H9 (cell line): ENCODE measurements at regions not wholly inside any gene's neighbourhood (a gene's known extent, or its start where the extent isn't known, plus 50 kb on each side); places are given as distances from the start of the nearest gene placed in this dataset.
A peak's percentile ranks its signal among the peaks of the same experiment; 100 is the strongest.

Source experiments
- DNase-seq: peaks from one replicate; pipeline ENCODE4 v3.0.0-alpha.2; 2017
- H2AFZ ChIP-seq: one replicate; pipeline ENCODE4 v1.6.1; 2013; ENCODE audit warnings: mild to moderate bottlenecking, low read length, control low read depth, moderate library complexity
- H2AK5ac ChIP-seq: 2 replicates; pipeline ENCODE4 v1.6.1; 2013; ENCODE audit warnings: low read length, control low read depth, mixed read lengths; ENCODE audit not compliant: insufficient read length
- H2BK120ac ChIP-seq: one replicate; pipeline ENCODE4 v1.6.1; 2013; ENCODE audit warnings: low read depth, mild to moderate bottlenecking, low read length, control low read depth, inconsistent platforms; ENCODE audit not compliant: poor library complexity, severe bottlenecking
- H2BK12ac ChIP-seq: 2 replicates; pipeline ENCODE4 v1.6.1; 2013; ENCODE audit warnings: low read length, control low read depth, mixed read lengths, low read depth; ENCODE audit not compliant: insufficient read length
- H2BK15ac ChIP-seq: 2 replicates; pipeline ENCODE4 v1.6.1; 2013; ENCODE audit warnings: low read depth, low read length, control low read depth
- H2BK20ac ChIP-seq: one replicate; pipeline ENCODE4 v1.6.1; 2013; ENCODE audit warnings: low read depth, mild to moderate bottlenecking, low read length, control low read depth, inconsistent platforms; ENCODE audit not compliant: poor library complexity, severe bottlenecking
- H2BK5ac ChIP-seq: 2 replicates; pipeline ENCODE4 v1.6.1; 2013; ENCODE audit warnings: low read length, control low read depth, mixed read lengths; ENCODE audit not compliant: insufficient read length
- H3K14ac ChIP-seq: 2 replicates; pipeline ENCODE4 v1.6.1; 2013; ENCODE audit warnings: low read length, control low read depth; ENCODE audit not compliant: insufficient read depth
- H3K18ac ChIP-seq: 2 replicates; pipeline ENCODE4 v1.6.1; 2013; ENCODE audit warnings: low read depth, mild to moderate bottlenecking, mixed read lengths, low read length, control low read depth; ENCODE audit not compliant: insufficient read length
- H3K23ac ChIP-seq: 2 replicates; pipeline ENCODE4 v1.6.1; 2013; ENCODE audit warnings: low read length, control low read depth, mixed read lengths, low read depth; ENCODE audit not compliant: insufficient read length
- H3K23me2 ChIP-seq: 2 replicates; pipeline ENCODE4 v1.6.1; 2013; ENCODE audit warnings: low read depth, mild to moderate bottlenecking, mixed read lengths, low read length, control low read depth; ENCODE audit not compliant: insufficient read length, poor library complexity, severe bottlenecking
- H3K27ac ChIP-seq: 2 replicates; pipeline ENCODE4 v1.5.1; 2013; ENCODE audit warnings: low read length, control low read depth, mixed read lengths, low read depth; ENCODE audit not compliant: insufficient read length
- H3K27me3 ChIP-seq: 2 replicates; pipeline ENCODE4 v1.6.1; 2013; ENCODE audit warnings: low read length, control low read depth, inconsistent platforms; ENCODE audit not compliant: insufficient read depth
- H3K4ac ChIP-seq: 2 replicates; pipeline ENCODE4 v1.6.1; 2013; ENCODE audit warnings: low read depth, mild to moderate bottlenecking, control low read depth, inconsistent platforms, low read length, moderate library complexity
- H3K4me1 ChIP-seq: 2 replicates; pipeline ENCODE4 v1.6.1; 2013; ENCODE audit warnings: low read length, control low read depth, inconsistent platforms; ENCODE audit not compliant: insufficient read depth
- H3K4me2 ChIP-seq: 2 replicates; pipeline ENCODE4 v1.6.1; 2013; ENCODE audit warnings: low read length, control low read depth, mixed read lengths; ENCODE audit not compliant: insufficient read length, insufficient read depth
- H3K56ac ChIP-seq: 2 replicates; pipeline ENCODE4 v1.6.1; 2013; ENCODE audit warnings: low read depth, mild to moderate bottlenecking, mixed read lengths, low read length, control low read depth; ENCODE audit not compliant: insufficient read length
- H3K79me1 ChIP-seq: 2 replicates; pipeline ENCODE4 v1.6.1; 2013; ENCODE audit warnings: low read depth, mild to moderate bottlenecking, moderate library complexity, low read length, control low read depth, inconsistent platforms; ENCODE audit not compliant: insufficient read depth, poor library complexity, severe bottlenecking
- H3K79me2 ChIP-seq: 2 replicates; pipeline ENCODE4 v1.6.1; 2013; ENCODE audit warnings: low read length, control low read depth, inconsistent platforms; ENCODE audit not compliant: insufficient read depth
- H3K9ac ChIP-seq: 2 replicates; pipeline ENCODE4 v1.6.1; 2013; ENCODE audit warnings: low read length, control low read depth, mixed read lengths; ENCODE audit not compliant: insufficient read length; ENCODE audit errors: extremely low read depth
- H3K9me3 ChIP-seq: one replicate; pipeline ENCODE4 v1.6.1; 2013; ENCODE audit warnings: low read depth, low read length, inconsistent platforms; ENCODE audit not compliant: control insufficient read depth
- H3T11ph ChIP-seq: one replicate; pipeline ENCODE4 v1.6.1; 2013; ENCODE audit warnings: mild to moderate bottlenecking, low read length, control low read depth, inconsistent platforms
- H4K20me1 ChIP-seq: one replicate; pipeline ENCODE4 v1.6.1; 2013; ENCODE audit not compliant: control insufficient read depth, insufficient read length, insufficient read depth
- H4K5ac ChIP-seq: 2 replicates; pipeline ENCODE4 v1.6.1; 2013; ENCODE audit warnings: low read depth, mild to moderate bottlenecking, mixed read lengths, low read length, control low read depth; ENCODE audit not compliant: insufficient read length
- H4K8ac ChIP-seq: replicated peaks from 2 replicates; pipeline ENCODE4 v1.6.1; 2013; ENCODE audit warnings: low read length, control low read depth, mixed read lengths, low read depth; ENCODE audit not compliant: insufficient read length
- H4K91ac ChIP-seq: 2 replicates; pipeline ENCODE4 v1.6.1; 2013; ENCODE audit warnings: low read depth, mild to moderate bottlenecking, moderate library complexity, mixed read lengths, low read length, control low read depth; ENCODE audit not compliant: insufficient read length
- H3K27ac Mint-ChIP-seq, 3 experiments: 2 replicates in 2 of 3; 3 replicates in 1 of 3; pipeline ENCODE4 v1.8.0; 2020 to 2021; ENCODE audit warnings: mixed read lengths in 3 of 3, mild to moderate bottlenecking in 1 of 3, moderate library complexity in 1 of 3
- H3K27me3 Mint-ChIP-seq: 2 replicates; pipeline ENCODE4 v1.8.0; 2021; ENCODE audit warnings: low read depth, mild to moderate bottlenecking, moderate library complexity, mixed read lengths
- H3K36me3 Mint-ChIP-seq, 3 experiments: 2 replicates in 2 of 3; 3 replicates in 1 of 3; pipeline ENCODE4 v1.8.0; 2020 to 2021; ENCODE audit warnings: low read depth in 3 of 3, mixed read lengths in 3 of 3; ENCODE audit not compliant: insufficient read depth in 1 of 3
- H3K4me1 Mint-ChIP-seq, 2 experiments: 2 replicates each; pipeline ENCODE4 v1.8.0; 2020; ENCODE audit warnings: mixed read lengths in 2 of 2
- H3K4me3 Mint-ChIP-seq, 2 experiments: 2 replicates in 1 of 2; 3 replicates in 1 of 2; pipeline ENCODE4 v1.8.0; 2020 to 2021; ENCODE audit warnings: mild to moderate bottlenecking in 2 of 2, mixed read lengths in 2 of 2, moderate library complexity in 1 of 2
- H3K9me3 Mint-ChIP-seq, 2 experiments: 2 replicates in 1 of 2; 3 replicates in 1 of 2; pipeline ENCODE4 v1.8.0; 2020; ENCODE audit warnings: mild to moderate bottlenecking in 2 of 2, mixed read lengths in 2 of 2, moderate library complexity in 1 of 2
- WGBS: extraction: QIAGEN DNeasy Blood & Tissue Kit; methylation state at CpG from one replicate; pipeline ENCODE4 v1.1.7; 2013; ENCODE audit warnings: missing lambda C conversion rate, low lambda C conversion rate, mixed read lengths; ENCODE audit not compliant: insufficient read length; ENCODE audit errors: extremely low coverage; 5-methylcytosine and 5-hydroxymethylcytosine counted together
- TF ChIP-seq, protein P1 (sequence below): fragments of 200-600 bp; sonication (generic); conservative IDR thresholded peaks from 3 replicates; pipeline ENCODE4 v1.8.0; 2021; ENCODE audit warnings: antibody characterized with exemption, mild to moderate bottlenecking

DNA sequence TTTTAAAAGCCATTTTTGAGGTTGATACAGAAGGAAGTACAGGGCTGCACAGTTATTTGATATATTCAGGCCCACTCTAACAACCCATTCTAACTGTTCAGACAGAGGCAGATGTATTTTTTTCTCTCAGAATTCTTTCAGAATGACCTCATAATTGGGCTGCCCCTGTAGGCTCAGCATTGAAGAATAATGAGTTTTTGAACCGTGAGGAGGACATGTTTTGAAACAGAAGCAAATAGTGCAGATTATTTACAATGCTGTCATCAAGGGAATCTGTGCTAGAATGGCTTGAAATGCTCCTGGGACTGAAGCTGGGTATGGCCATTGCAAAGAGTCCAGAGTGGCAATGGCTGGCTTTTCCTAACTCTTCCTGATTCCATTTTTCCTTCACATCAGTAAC, 158.1 kb downstream of the SOX3 start:
- no peak overlapping the region for H2AFZ ChIP-seq
- no peak overlapping the region for H2BK12ac ChIP-seq
- H3K9me3 Mint-ChIP-seq, result no peaks in the 10 kb centered on the region; a peak in 1 of 5 replicates
- no peak overlapping the region for H3K56ac ChIP-seq
- H3K36me3 Mint-ChIP-seq, result no peaks in the 10 kb centered on the region; a peak in 1 of 7 replicates
- no peak overlapping the region for H3K23ac ChIP-seq
- H3K27ac Mint-ChIP-seq, result peak overlapping the region in 2 of 3 experiments; percentile 74 to 86; a peak in 4 of 7 replicates
- no peak overlapping the region for H3K4me2 ChIP-seq
- no peak overlapping the region for H2BK20ac ChIP-seq
- DNase-seq, result no peak
- no peaks in the 10 kb centered on the region for H3K79me1 ChIP-seq
- H3K27me3 Mint-ChIP-seq, result no peaks in the 10 kb centered on the region
- H2BK120ac ChIP-seq, result no peak overlapping the region
- H3K27ac ChIP-seq, result no peak overlapping the region
- no peaks in the 10 kb centered on the region for H4K20me1 ChIP-seq
- H3K9ac ChIP-seq, result no peak overlapping the region
- no peaks in the 10 kb centered on the region for H3K27me3 ChIP-seq
- H3K9me3 ChIP-seq, result no peaks in the 10 kb centered on the region
- H3K14ac ChIP-seq, result no peak overlapping the region
- H3K4me1 Mint-ChIP-seq, result peaks cover 50 to 54% of the 10 kb centered on the region in 2 experiments
- H3K4ac ChIP-seq, result no peak overlapping the region
- no peak overlapping the region for H4K8ac ChIP-seq
- no peak overlapping the region for H2BK5ac ChIP-seq
- H3T11ph ChIP-seq, result no peak overlapping the region
- no peak overlapping the region for H3K18ac ChIP-seq
- H2BK15ac ChIP-seq, result no peak overlapping the region
- H3K23me2 ChIP-seq, result no peaks in the 10 kb centered on the region
- H2AK5ac ChIP-seq, result no peak overlapping the region
- H3K4me3 Mint-ChIP-seq, result no peak overlapping the region
- H3K4me1 ChIP-seq, result peaks cover 2% of the 10 kb centered on the region; the same call in 1 of the 2 replicates
- H3K79me2 ChIP-seq, result no peaks in the 10 kb centered on the region
- H4K5ac ChIP-seq, result no peak overlapping the region
- no peak overlapping the region for H4K91ac ChIP-seq
- TF ChIP-seq, protein P1, sequence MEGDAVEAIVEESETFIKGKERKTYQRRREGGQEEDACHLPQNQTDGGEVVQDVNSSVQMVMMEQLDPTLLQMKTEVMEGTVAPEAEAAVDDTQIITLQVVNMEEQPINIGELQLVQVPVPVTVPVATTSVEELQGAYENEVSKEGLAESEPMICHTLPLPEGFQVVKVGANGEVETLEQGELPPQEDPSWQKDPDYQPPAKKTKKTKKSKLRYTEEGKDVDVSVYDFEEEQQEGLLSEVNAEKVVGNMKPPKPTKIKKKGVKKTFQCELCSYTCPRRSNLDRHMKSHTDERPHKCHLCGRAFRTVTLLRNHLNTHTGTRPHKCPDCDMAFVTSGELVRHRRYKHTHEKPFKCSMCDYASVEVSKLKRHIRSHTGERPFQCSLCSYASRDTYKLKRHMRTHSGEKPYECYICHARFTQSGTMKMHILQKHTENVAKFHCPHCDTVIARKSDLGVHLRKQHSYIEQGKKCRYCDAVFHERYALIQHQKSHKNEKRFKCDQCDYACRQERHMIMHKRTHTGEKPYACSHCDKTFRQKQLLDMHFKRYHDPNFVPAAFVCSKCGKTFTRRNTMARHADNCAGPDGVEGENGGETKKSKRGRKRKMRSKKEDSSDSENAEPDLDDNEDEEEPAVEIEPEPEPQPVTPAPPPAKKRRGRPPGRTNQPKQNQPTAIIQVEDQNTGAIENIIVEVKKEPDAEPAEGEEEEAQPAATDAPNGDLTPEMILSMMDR, result no peak
- WGBS, result no CpG with 5 or more reads among the region's 1 CpG
